ENCODE measurements at regions not wholly inside any gene's neighbourhood (a gene's known extent, or its start where the extent isn't known, plus 50 kb on each side); places are given as distances from the start of the nearest gene placed in this dataset.
"Not testable (repeated sequence)": the region's sequence is repeated elsewhere in the genome, so short reads cannot be mapped to it uniquely, and the experiment has no call there.

DNA sequence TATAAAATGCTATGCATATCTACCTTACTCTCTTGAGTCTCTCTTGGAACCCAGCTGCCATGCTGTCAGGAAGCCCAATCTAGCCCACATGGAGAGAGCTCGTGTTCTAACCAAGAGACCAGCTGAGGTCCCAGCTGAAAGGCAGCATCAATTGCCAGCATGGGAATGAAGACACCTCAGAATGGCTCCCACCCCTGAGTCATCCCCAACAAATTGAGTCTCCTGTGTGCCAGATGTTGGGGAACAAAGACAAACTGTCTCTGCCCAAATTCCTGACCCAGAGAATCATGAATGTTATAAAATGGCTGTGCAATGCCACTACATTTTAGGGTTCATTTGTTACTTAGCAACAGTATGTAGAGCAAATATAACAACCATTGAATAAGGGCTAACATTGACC lies 105.2 kb upstream of the STX18 start:
- POLR2A ChIA-PET (ENCODE audit: low non-redundant PET): no interaction called here
- no peak for DNase-seq (ENCODE audit: low spot score)
- CTCF ChIA-PET: no interaction called here

DNA sequence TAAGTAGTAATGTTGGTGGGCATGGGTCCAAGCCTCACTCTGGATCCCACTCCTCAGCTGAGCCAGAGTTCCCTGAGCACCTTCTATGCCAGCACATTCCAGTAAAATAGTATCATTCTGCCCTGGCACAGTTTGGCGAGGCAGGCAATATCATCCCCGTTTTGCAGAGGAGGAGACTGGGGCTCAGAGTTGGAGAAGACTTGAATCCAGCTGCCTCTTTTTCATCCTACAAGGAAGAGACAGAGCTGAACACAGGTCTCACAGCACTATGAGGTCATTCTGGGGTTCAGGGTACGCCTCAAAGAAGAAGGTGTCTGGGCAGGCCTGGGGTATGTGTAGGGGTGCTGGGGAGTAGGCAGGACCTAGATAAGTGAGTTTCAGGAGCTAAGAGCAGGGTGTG lies 103.9 kb upstream of the STX18 start:
- ChIA-PET CTCF (no interaction called here), POLR2A (ENCODE audit: low non-redundant PET) (no interaction called here)
- BruUV-seq (replicated peaks): no TSS peak
- intact Hi-C loops (cut with micrococcal nuclease; ENCODE audit: unreplicated experiment): no loop called here
- H3K27ac ChIP-seq (ENCODE audit: low read depth, low read length, poor library complexity, severe bottlenecking): no peak overlapping the region
- H3K27me3 ChIP-seq (replicated peaks; ENCODE audit: insufficient read depth, low read depth, low read length, poor library complexity): no peaks in the 10 kb centered on the region
- no peaks in the 10 kb centered on the region for H3K4me1 ChIP-seq (ENCODE audit: insufficient read depth, low read length, poor library complexity, severe bottlenecking)
- no peaks in the 10 kb centered on the region for H3K36me3 ChIP-seq (ENCODE audit: insufficient read depth, low read length, poor library complexity, severe bottlenecking)
- H3K4me3 ChIP-seq (ENCODE audit: low read depth, low read length, poor library complexity, severe bottlenecking): no peak overlapping the region
- DNase-seq (ENCODE audit: low spot score): no peak
- TF ChIP-seq, protein P1, sequence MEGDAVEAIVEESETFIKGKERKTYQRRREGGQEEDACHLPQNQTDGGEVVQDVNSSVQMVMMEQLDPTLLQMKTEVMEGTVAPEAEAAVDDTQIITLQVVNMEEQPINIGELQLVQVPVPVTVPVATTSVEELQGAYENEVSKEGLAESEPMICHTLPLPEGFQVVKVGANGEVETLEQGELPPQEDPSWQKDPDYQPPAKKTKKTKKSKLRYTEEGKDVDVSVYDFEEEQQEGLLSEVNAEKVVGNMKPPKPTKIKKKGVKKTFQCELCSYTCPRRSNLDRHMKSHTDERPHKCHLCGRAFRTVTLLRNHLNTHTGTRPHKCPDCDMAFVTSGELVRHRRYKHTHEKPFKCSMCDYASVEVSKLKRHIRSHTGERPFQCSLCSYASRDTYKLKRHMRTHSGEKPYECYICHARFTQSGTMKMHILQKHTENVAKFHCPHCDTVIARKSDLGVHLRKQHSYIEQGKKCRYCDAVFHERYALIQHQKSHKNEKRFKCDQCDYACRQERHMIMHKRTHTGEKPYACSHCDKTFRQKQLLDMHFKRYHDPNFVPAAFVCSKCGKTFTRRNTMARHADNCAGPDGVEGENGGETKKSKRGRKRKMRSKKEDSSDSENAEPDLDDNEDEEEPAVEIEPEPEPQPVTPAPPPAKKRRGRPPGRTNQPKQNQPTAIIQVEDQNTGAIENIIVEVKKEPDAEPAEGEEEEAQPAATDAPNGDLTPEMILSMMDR (conservative IDR thresholded peaks at IDR 0.05; ENCODE audit: low read depth, low read length): no peak
- TF ChIP-seq EZH2 (IDR thresholded peaks at IDR 0.05; ENCODE audit: borderline replicate concordance, low read depth, low read length, poor library complexity, severe bottlenecking): no peak
- no peaks in the 10 kb centered on the region for H3K9me3 ChIP-seq (ENCODE audit: low read depth, low read length, poor library complexity, severe bottlenecking)

More for the DNA sequence above, 105.2 kb upstream of the STX18 start:
- no peaks in the 10 kb centered on the region for H3K36me3 ChIP-seq (ENCODE audit: insufficient read depth, low read length, poor library complexity, severe bottlenecking)
- TF ChIP-seq, protein P1 (conservative IDR thresholded peaks at IDR 0.05; ENCODE audit: low read depth, low read length): no peak
- TF ChIP-seq EZH2 (IDR thresholded peaks at IDR 0.05; ENCODE audit: borderline replicate concordance, low read depth, low read length, poor library complexity, severe bottlenecking): no peak
- H3K4me1 ChIP-seq (ENCODE audit: insufficient read depth, low read length, poor library complexity, severe bottlenecking): no peaks in the 10 kb centered on the region
- intact Hi-C loops (cut with micrococcal nuclease; ENCODE audit: unreplicated experiment): no loop called here
- no TSS peak for BruUV-seq (replicated peaks)
- H3K27me3 ChIP-seq (replicated peaks; ENCODE audit: insufficient read depth, low read depth, low read length, poor library complexity): no peaks in the 10 kb centered on the region
- no peak overlapping the region for H3K4me3 ChIP-seq (ENCODE audit: low read depth, low read length, poor library complexity, severe bottlenecking)
- H3K27ac ChIP-seq (ENCODE audit: low read depth, low read length, poor library complexity, severe bottlenecking): no peak overlapping the region
- H3K9me3 ChIP-seq (ENCODE audit: low read depth, low read length, poor library complexity, severe bottlenecking): no peaks in the 10 kb centered on the region

DNA sequence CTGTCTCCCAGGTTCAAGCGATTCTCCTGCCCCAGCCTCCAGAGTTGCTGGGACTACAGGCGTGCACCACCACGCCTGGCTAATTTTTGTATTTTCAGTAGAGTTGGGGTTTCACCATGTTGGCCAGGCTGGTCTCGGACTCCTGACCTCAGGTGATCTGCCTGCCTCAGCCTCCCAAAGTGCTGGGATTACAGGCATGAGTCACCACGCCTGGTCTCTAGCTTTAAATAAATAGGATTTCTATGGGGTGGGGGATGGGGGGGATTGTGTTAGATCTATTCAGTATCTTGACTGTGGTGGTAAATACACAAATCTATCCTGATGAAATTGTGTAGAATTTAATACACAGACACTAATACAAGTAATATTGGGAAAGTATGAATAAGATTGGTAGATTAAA lies 102.4 kb upstream of the STX18 start:
- H3K27me3 ChIP-seq (replicated peaks; ENCODE audit: insufficient read depth, low read depth, low read length, poor library complexity); DNase-seq (ENCODE audit: low spot score); H3K4me1 ChIP-seq (ENCODE audit: insufficient read depth, low read length, poor library complexity, severe bottlenecking); POLR2A ChIA-PET (ENCODE audit: low non-redundant PET); H3K27ac ChIP-seq (ENCODE audit: low read depth, low read length, poor library complexity, severe bottlenecking); intact Hi-C loops (cut with micrococcal nuclease; ENCODE audit: unreplicated experiment); H3K36me3 ChIP-seq (ENCODE audit: insufficient read depth, low read length, poor library complexity, severe bottlenecking); H3K9me3 ChIP-seq (ENCODE audit: low read depth, low read length, poor library complexity, severe bottlenecking); H3K4me3 ChIP-seq (ENCODE audit: low read depth, low read length, poor library complexity, severe bottlenecking); CTCF ChIA-PET; BruUV-seq (replicated peaks): not testable (repeated sequence)

DNA sequence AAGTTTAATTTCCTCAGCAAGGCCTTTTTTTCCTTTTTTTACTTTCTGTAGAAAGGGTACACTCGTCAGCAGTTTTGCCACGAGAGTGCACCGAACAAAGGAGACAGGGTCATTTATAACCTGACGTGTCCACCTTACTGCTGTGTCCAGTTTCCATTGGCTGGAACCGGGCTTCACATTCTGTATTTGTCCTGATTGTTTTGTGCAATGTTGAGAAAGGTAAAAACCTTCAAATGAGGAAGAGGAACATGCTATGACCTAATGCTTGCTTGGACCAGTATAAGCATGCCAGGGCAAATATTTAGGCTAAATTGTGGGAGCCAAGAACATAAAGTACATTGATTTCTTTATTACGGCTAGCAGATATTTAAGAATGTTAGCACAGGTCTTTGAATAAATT lies 101.9 kb upstream of the STX18 start:
- POLR2A ChIA-PET (ENCODE audit: low non-redundant PET); H3K4me3 ChIP-seq (ENCODE audit: low read depth, low read length, poor library complexity, severe bottlenecking); H3K27ac ChIP-seq (ENCODE audit: low read depth, low read length, poor library complexity, severe bottlenecking); CTCF ChIA-PET; DNase-seq (ENCODE audit: low spot score); BruUV-seq (replicated peaks); H3K4me1 ChIP-seq (ENCODE audit: insufficient read depth, low read length, poor library complexity, severe bottlenecking); intact Hi-C loops (cut with micrococcal nuclease; ENCODE audit: unreplicated experiment); H3K27me3 ChIP-seq (replicated peaks; ENCODE audit: insufficient read depth, low read depth, low read length, poor library complexity); H3K9me3 ChIP-seq (ENCODE audit: low read depth, low read length, poor library complexity, severe bottlenecking); H3K36me3 ChIP-seq (ENCODE audit: insufficient read depth, low read length, poor library complexity, severe bottlenecking): not testable (repeated sequence)
